DND-41 (cell line): ENCODE measurements at regions not wholly inside any gene's neighbourhood (a gene's known extent, or its start where the extent isn't known, plus 50 kb on each side); places are given as distances from the start of the nearest gene placed in this dataset.

Experiments used
- EZH2 ChIP-seq: IDR thresholded peaks from 3 replicates; pipeline ENCODE4 v1.6.1; 2012; ENCODE audit warnings: borderline replicate concordance, low read depth, mild to moderate bottlenecking, moderate library complexity, low read length, inconsistent platforms; ENCODE audit not compliant: severe bottlenecking
- TF ChIP-seq, protein P1 (sequence below): IDR thresholded peaks from 2 replicates; pipeline ENCODE4 v1.5.1; 2012; ENCODE audit warnings: borderline replicate concordance, low read length, moderate library complexity, mild to moderate bottlenecking; ENCODE audit not compliant: poor library complexity, severe bottlenecking; ENCODE audit errors: extremely low read depth

DNA sequence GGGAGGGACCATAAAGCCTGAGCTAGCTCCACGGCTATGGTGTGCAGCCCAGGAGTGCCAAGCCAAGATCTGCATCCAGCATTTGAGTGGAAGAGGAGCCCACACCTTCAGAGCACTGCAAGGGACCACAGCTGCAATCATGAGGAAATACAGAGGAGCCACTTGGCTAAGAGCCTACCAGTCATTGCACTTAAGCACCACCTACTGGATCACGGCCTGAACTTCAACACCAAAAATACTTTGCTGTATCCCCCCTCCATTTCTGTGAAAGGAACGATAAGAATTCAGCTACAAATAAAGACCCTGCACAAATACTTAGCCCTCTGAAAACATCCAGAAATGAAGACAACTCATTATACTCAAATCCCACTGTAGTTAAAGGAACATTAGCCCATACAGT lies 545.3 kb downstream of the TSN start:
- TF ChIP-seq, protein P1, sequence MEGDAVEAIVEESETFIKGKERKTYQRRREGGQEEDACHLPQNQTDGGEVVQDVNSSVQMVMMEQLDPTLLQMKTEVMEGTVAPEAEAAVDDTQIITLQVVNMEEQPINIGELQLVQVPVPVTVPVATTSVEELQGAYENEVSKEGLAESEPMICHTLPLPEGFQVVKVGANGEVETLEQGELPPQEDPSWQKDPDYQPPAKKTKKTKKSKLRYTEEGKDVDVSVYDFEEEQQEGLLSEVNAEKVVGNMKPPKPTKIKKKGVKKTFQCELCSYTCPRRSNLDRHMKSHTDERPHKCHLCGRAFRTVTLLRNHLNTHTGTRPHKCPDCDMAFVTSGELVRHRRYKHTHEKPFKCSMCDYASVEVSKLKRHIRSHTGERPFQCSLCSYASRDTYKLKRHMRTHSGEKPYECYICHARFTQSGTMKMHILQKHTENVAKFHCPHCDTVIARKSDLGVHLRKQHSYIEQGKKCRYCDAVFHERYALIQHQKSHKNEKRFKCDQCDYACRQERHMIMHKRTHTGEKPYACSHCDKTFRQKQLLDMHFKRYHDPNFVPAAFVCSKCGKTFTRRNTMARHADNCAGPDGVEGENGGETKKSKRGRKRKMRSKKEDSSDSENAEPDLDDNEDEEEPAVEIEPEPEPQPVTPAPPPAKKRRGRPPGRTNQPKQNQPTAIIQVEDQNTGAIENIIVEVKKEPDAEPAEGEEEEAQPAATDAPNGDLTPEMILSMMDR, result peak; percentile 40
- TF ChIP-seq EZH2, result no peak
